ENCODE measurements at regions not wholly inside any gene's neighbourhood (a gene's known extent, or its start where the extent isn't known, plus 50 kb on each side); places are given as distances from the start of the nearest gene placed in this dataset.
"Not testable (repeated sequence)": the region's sequence is repeated elsewhere in the genome, so short reads cannot be mapped to it uniquely, and the experiment has no call there.

- no peaks in the 10 kb centered on the region for H3K27me3 ChIP-seq
- H3K4me3 ChIP-seq (ENCODE audit: low read depth, low read length): no peak overlapping the region
- H3K9me3 ChIP-seq: no peaks in the 10 kb centered on the region
- no peaks in the 10 kb centered on the region for H3K36me3 ChIP-seq
- DNase-seq: no peak
- no peaks in the 10 kb centered on the region for H3K4me1 ChIP-seq
- TF ChIP-seq CTCF (IDR thresholded peaks at IDR 0.05; ENCODE audit: low read depth, low read length): no peak
Observed at GRCh38 chr5:110812639-110813038, 73.8 kb downstream of the SLC25A46 start.

GRCh38 chr5:110815916-110816605, 77.3 kb downstream of the SLC25A46 start:
- Histone ChIP-seq H3K27me3 (peaks cover 3% of the 10 kb centered on the region; the same call in 1 of the 2 replicates), H3K36me3 (no peaks in the 10 kb centered on the region), H3K9me3 (no peaks in the 10 kb centered on the region; the same call in 1 of the 2 replicates), H3K4me3 (ENCODE audit: low read depth, low read length) (no peak overlapping the region), H3K4me1 (no peaks in the 10 kb centered on the region)
- DNase-seq: no peak
- no peak for TF ChIP-seq CTCF (IDR thresholded peaks at IDR 0.05; ENCODE audit: low read depth, low read length)

GRCh38 chr5:110817459-110817858, 78.7 kb downstream of the SLC25A46 start:
- H3K27me3 ChIP-seq: peaks cover 4% of the 10 kb centered on the region; the same call in 1 of the 2 replicates
- TF ChIP-seq CTCF (IDR thresholded peaks at IDR 0.05; ENCODE audit: low read depth, low read length): no peak
- DNase-seq: no peak
- no peaks in the 10 kb centered on the region for H3K36me3 ChIP-seq
- H3K4me1 ChIP-seq: no peaks in the 10 kb centered on the region
- no peak overlapping the region for H3K4me3 ChIP-seq (ENCODE audit: low read depth, low read length)
- H3K9me3 ChIP-seq: no peaks in the 10 kb centered on the region; the same call in 1 of the 2 replicates

GRCh38 chr5:110823571-110823970, 84.8 kb downstream of the SLC25A46 start:
- TF ChIP-seq CTCF (IDR thresholded peaks at IDR 0.05; ENCODE audit: low read depth, low read length): no peak
- no peak for DNase-seq
- Histone ChIP-seq H3K4me3 (ENCODE audit: low read depth, low read length) (no peak overlapping the region), H3K4me1 (no peaks in the 10 kb centered on the region), H3K36me3 (no peaks in the 10 kb centered on the region), H3K27me3 (peaks cover 4% of the 10 kb centered on the region; the same call in 1 of the 2 replicates), H3K9me3 (no peaks in the 10 kb centered on the region; the same call in 1 of the 2 replicates)

GRCh38 chr5:110824936-110825441, 86.2 kb downstream of the SLC25A46 start:
- Histone ChIP-seq H3K36me3 (no peaks in the 10 kb centered on the region), H3K4me1 (no peaks in the 10 kb centered on the region), H3K4me3 (ENCODE audit: low read depth, low read length) (no peak overlapping the region), H3K27me3 (peaks cover 4% of the 10 kb centered on the region; the same call in 1 of the 2 replicates), H3K9me3 (no peaks in the 10 kb centered on the region)
- TF ChIP-seq CTCF (IDR thresholded peaks at IDR 0.05; ENCODE audit: low read depth, low read length): no peak
- no peak for DNase-seq

- no peak for DNase-seq
- Histone ChIP-seq H3K9me3 (no peaks in the 10 kb centered on the region), H3K4me1 (no peaks in the 10 kb centered on the region), H3K27me3 (no peaks in the 10 kb centered on the region), H3K4me3 (ENCODE audit: low read depth, low read length) (no peak overlapping the region), H3K36me3 (no peaks in the 10 kb centered on the region)
- no peak for TF ChIP-seq CTCF (IDR thresholded peaks at IDR 0.05; ENCODE audit: low read depth, low read length)
Observed at GRCh38 chr5:110832683-110833082, 93.9 kb downstream of the SLC25A46 start.

- H3K36me3 ChIP-seq; H3K27me3 ChIP-seq; H3K4me3 ChIP-seq (ENCODE audit: low read depth, low read length); H3K4me1 ChIP-seq; H3K9me3 ChIP-seq; DNase-seq: not testable (repeated sequence)
Observed at GRCh38 chr5:110834933-110835332, 96.1 kb downstream of the SLC25A46 start.
